Common myeloid progenitor, CD34-positive (primary cell): ENCODE measurements at regions not wholly inside any gene's neighbourhood (a gene's known extent, or its start where the extent isn't known, plus 50 kb on each side); places are given as distances from the start of the nearest gene placed in this dataset.
"Not testable (repeated sequence)": the region's sequence is repeated elsewhere in the genome, so short reads cannot be mapped to it uniquely, and the experiment has no call there.

Source experiments
- CTCF ChIA-PET: fragments of 350-600 bp; sonication (Branson Sonifier 250); formaldehyde crosslinking; loops from one replicate; lab custom pipeline; 2021; ENCODE audit warnings: antibody characterized with exemption; lab: Charles Lee
- POLR2A ChIA-PET: fragments of 350-600 bp; sonication (Branson Sonifier 250); formaldehyde crosslinking; loops from one replicate; lab custom pipeline; 2021; ENCODE audit warnings: antibody characterized with exemption; lab: Charles Lee
- DNase-seq, 3 donors: peaks; one replicate each; pipeline versions ENCODE4 v3.0.0 to v3.0.0-alpha.2; 2013
- H3K27ac ChIP-seq, 2 experiments: 1 replicate in 1 of 2; 2 replicates in 1 of 2; pipeline ENCODE4 v1.7.0; 2013; ENCODE audit warnings: inconsistent platforms in 2 of 2, low read length in 2 of 2, mild to moderate bottlenecking in 2 of 2, low read depth in 1 of 2, moderate library complexity in 1 of 2; ENCODE audit not compliant: severe bottlenecking in 2 of 2, insufficient read depth in 1 of 2, poor library complexity in 1 of 2
- H3K27me3 ChIP-seq, 5 experiments: replicated peaks in 2 of 5; 1 replicate in 3 of 5; 2 replicates in 2 of 5; pipeline versions ENCODE4 v1.6.1 to v1.7.0; 2013; ENCODE audit warnings: low read length in 4 of 5, mild to moderate bottlenecking in 2 of 5, moderate library complexity in 2 of 5, inconsistent platforms in 1 of 5; ENCODE audit not compliant: insufficient read depth in 5 of 5, control insufficient read depth in 4 of 5
- H3K36me3 ChIP-seq, 4 experiments: 1 replicate in 2 of 4; 2 replicates in 2 of 4; pipeline versions ENCODE4 v1.6.1 to v1.7.0; 2013; ENCODE audit warnings: low read length in 3 of 4, control low read depth in 1 of 4, mild to moderate bottlenecking in 1 of 4; ENCODE audit not compliant: control insufficient read depth in 4 of 4, insufficient read depth in 4 of 4
- H3K4me1 ChIP-seq, 4 experiments: 1 replicate in 3 of 4; 2 replicates in 1 of 4; pipeline versions ENCODE4 v1.6.1 to v1.7.1; 2013; ENCODE audit warnings: low read length in 3 of 4, mild to moderate bottlenecking in 3 of 4, control low read depth in 1 of 4, inconsistent platforms in 1 of 4, moderate library complexity in 1 of 4; ENCODE audit not compliant: control insufficient read depth in 4 of 4, insufficient read depth in 4 of 4; ENCODE audit errors: control extremely low read depth in 1 of 4
- H3K4me3 ChIP-seq, 7 experiments: 1 replicate in 4 of 7; 2 replicates in 3 of 7; pipeline versions ENCODE4 v1.5.1 to v1.7.0; 2013; ENCODE audit warnings: mild to moderate bottlenecking in 7 of 7, low read length in 6 of 7, moderate library complexity in 6 of 7, inconsistent platforms in 2 of 7, low read depth in 2 of 7, control low read depth in 1 of 7; ENCODE audit not compliant: insufficient read depth in 4 of 7, control insufficient read depth in 1 of 7; ENCODE audit errors: extremely low read depth in 1 of 7
- H3K9me3 ChIP-seq, 5 experiments: 1 replicate in 4 of 5; 2 replicates in 1 of 5; pipeline versions ENCODE4 v1.6.1 to v1.7.1; 2013; ENCODE audit warnings: low read length in 4 of 5, mild to moderate bottlenecking in 2 of 5, inconsistent platforms in 1 of 5, low read depth in 1 of 5, moderate library complexity in 1 of 5; ENCODE audit not compliant: control insufficient read depth in 4 of 5, insufficient read depth in 2 of 5; ENCODE audit errors: control extremely low read depth in 1 of 5
- WGBS: methylation state at CpG from one replicate; pipeline ENCODE4 v1.1.5; 2013; ENCODE audit not compliant: insufficient coverage; 5-methylcytosine and 5-hydroxymethylcytosine counted together

DNA sequence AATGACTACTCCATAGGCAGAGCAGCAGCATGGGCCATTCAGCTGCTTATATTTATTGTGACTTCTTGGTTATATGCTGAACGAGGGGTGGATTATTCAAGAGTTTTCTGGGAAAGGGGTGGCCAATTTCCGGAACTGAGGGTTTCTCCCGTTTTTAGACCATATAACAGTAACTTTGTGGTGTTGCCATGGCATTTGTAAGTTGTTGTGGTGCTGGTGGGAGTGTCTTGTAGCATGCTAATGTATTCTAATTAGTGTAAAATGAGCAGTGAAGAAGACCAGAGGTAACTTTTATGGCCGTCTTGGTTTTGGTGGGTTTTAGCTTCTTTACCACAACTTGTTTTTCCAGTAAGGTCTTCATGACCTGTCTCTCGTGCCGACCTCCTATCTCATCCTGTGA, 139.6 kb downstream of the KLF6 start:
- no peak overlapping the region for H3K4me3 ChIP-seq
- H3K36me3 ChIP-seq = no peaks in the 10 kb centered on the region
- H3K9me3 ChIP-seq = no peaks in the 10 kb centered on the region
- ChIA-PET POLR2A (no interaction called here), CTCF (interaction anchor here (0.7 kb wide), 1 partner anchor 22 kb away, joined by 3 read pairs; no protein-coding TSS in a partner anchor)
- 85% methylated on average over 2 of the region's 6 CpGs for WGBS
- DNase-seq = no peak
- no peaks in the 10 kb centered on the region for H3K27me3 ChIP-seq
- H3K27ac ChIP-seq = no peak overlapping the region
- H3K4me1 ChIP-seq = peaks cover 0 to 6% (median 2%) of the 10 kb centered on the region in 4 experiments

DNA sequence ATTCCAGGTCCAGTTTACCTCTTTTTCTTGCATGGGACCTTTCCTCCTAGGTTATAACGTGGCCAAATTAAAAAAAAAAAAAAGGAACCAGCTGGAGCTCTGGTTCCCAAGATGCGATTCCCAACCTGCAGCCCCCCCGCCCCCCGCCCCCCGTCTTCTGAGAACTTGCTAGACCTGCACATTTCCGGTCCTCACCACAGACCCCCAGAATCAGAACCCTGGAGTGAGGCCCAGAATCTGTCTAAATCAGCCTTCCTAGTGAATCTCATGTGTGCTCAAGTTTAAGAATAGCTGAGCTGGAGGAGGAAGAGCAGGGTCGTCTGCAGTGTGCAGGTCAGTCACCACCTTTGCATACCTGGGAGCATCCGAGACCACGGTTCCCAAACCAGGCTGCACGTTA, 144.2 kb downstream of the KLF6 start:
- WGBS = 38% methylated on average over 6 of the region's 10 CpGs
- no peaks in the 10 kb centered on the region for H3K36me3 ChIP-seq
- DNase-seq = peak; percentile 27 to 72 (median 63)
- H3K27me3 ChIP-seq = no peaks in the 10 kb centered on the region
- H3K4me3 ChIP-seq = peak overlapping the region in 1 of 7 experiments; percentile 4
- POLR2A ChIA-PET = interaction anchor here (0.6 kb wide), 1 partner anchor 305 kb away, joined by 3 read pairs; no protein-coding TSS in a partner anchor
- CTCF ChIA-PET = no interaction called here
- peaks cover 0 to 6% (median 2%) of the 10 kb centered on the region in 4 experiments for H3K4me1 ChIP-seq
- no peaks in the 10 kb centered on the region for H3K9me3 ChIP-seq
- no peak overlapping the region for H3K27ac ChIP-seq

DNA sequence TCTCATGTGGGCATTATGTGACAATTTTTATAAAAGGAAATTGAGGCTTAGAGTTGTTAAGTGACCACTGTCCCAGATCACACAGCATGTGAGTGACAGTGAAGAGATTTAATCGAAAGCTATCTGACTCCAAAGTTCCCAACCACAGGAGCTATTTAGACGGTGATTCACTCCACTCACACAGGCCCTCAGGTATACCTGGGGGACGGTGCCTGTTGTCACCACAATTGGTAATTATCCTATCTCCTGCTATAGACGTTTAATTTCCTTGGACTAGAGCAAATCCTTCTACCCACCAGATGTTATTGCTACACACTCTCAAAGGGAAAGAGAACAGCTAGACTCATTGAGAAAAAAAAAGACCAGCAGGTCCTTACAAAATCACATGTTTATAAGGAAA, 145.5 kb downstream of the KLF6 start:
- no peak overlapping the region for H3K27ac ChIP-seq
- H3K36me3 ChIP-seq = no peaks in the 10 kb centered on the region
- DNase-seq = no peak
- no peak overlapping the region for H3K4me3 ChIP-seq
- ChIA-PET CTCF (no interaction called here), POLR2A (no interaction called here)
- 90% methylated on average over 3 of the region's 4 CpGs for WGBS
- H3K4me1 ChIP-seq = peaks cover 0 to 6% (median 2%) of the 10 kb centered on the region in 4 experiments
- H3K27me3 ChIP-seq = no peaks in the 10 kb centered on the region
- H3K9me3 ChIP-seq = no peaks in the 10 kb centered on the region

DNA sequence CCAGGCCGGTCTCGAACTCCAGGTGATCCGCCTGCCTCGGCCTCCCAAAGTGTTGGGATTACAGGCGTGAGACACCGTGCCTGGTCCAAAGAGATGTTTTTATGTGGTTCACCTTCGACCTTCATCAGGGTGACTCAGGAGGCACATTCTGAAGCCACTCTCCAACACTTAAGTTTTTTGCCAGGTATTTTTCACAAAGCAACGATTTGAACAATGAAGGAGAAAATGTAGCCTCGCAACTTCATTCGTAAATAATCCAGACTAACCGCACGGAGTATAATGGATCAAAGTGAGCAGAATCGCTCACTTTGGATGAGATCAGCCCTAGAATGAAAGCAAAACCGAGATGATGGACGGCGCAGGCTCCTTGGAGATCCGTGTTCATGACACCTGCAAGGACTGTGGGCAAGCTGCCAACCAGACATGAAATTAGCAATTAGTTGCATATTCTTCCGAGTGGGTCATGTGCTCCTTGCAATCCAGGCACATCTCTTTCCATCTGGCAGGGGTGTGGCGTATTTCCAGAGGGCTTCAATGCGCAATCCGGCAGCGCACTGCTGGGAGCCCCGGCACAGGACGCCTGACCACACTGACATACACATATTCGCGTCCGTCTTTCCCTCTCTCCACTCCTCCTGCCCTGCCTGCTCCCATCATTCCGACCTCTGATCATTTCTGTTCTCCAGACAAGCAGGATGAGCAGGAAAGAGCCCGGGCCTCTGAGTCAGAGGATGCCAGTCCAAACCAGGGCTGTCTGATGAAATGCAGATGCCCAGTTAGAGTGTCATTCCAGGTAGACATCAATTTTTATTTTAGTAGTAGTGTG, 148.4 kb downstream of the KLF6 start:
- Histone ChIP-seq H3K9me3 (no peaks in the 10 kb centered on the region), H3K36me3 (no peaks in the 10 kb centered on the region), H3K4me1 (peaks cover 0 to 6% (median 2%) of the 10 kb centered on the region in 4 experiments), H3K27ac (no peak overlapping the region), H3K27me3 (no peaks in the 10 kb centered on the region), H3K4me3 (no peak overlapping the region)
- ChIA-PET CTCF (interaction anchor here (0.9 kb wide), 1 partner anchor 15 kb away, joined by 3 read pairs; no protein-coding TSS in a partner anchor), POLR2A (no interaction called here)
- WGBS = 98% methylated on average over 29 of the region's 29 CpGs
- no peak for DNase-seq

DNA sequence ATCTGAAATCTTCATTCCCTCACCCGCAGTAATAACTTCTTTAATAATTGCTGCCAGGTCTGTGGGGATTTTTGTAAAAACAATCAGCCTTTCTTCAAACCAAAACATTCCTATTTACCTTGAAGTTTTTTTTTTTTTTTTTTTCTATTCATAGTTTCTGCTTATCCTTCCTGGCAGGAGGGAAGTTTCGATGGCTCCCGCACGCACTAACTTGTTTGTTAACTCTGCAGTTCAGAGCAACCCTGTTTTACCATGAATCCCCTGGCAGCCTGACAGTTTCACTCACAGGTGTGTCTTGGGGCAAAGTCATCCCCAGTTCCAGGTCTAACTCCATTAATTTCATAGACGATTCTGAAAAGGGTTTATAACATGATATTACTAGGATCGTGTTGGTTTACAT, 149.3 kb downstream of the KLF6 start:
- no peak for DNase-seq
- Histone ChIP-seq H3K9me3 (no peaks in the 10 kb centered on the region), H3K4me3 (no peak overlapping the region), H3K27ac (no peak overlapping the region), H3K4me1 (no peaks in the 10 kb centered on the region), H3K27me3 (no peaks in the 10 kb centered on the region), H3K36me3 (no peaks in the 10 kb centered on the region)
- CTCF ChIA-PET = interaction anchor here (0.9 kb wide), 1 partner anchor 14 kb away, joined by 3 read pairs; no protein-coding TSS in a partner anchor
- WGBS = no CpG with 5 or more reads among the region's 6 CpGs
- POLR2A ChIA-PET = interaction anchor here (0.6 kb wide), 1 partner anchor 1139 kb away, joined by 3 read pairs; no protein-coding TSS in a partner anchor

DNA sequence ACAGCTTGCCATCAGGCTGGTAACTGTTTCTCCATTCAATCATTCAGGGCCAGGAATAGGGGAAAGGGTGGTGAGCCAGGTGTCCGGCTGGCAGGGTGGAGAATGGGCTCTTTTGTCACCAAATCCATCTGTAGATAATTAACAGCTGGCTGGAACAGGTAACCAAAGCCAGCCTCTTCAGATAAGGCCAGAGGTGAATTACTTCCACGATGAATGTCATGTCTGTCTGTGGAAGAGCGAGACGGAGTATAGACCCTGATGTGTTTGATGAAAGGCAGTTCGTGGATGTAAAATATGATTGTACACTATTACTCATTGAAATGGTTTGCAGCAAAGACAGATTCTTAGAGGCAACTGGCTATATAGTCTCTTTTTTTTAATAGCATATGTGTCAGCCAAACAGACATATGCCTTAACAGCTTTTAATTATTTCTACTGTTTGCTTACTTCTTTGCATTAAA, 149.8 kb downstream of the KLF6 start:
- CTCF ChIA-PET = interaction anchor here (0.9 kb wide), 1 partner anchor 14 kb away, joined by 3 read pairs; no protein-coding TSS in a partner anchor

DNA sequence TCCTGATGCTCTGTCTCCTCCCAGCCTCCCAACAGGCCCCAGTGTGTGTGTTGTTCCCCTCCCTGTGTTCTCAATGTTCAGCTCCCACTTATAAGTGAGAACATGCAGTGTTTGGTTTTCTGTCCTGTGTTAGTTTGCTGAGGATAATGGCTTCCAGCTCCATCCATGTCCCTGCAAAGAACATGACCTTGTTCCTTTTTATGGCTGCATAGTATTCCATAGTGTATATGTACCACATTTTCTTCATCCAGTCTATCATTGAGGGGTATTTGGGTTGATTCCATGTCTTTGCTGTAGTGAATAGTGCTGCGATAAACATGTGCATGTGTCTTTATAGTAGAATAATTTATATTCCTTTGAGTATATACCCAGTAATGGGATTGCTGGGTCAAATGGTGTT, 150.4 kb downstream of the KLF6 start:
- H3K36me3 ChIP-seq, DNase-seq, H3K27ac ChIP-seq, H3K4me1 ChIP-seq, H3K27me3 ChIP-seq, H3K9me3 ChIP-seq, CTCF ChIA-PET, POLR2A ChIA-PET, H3K4me3 ChIP-seq: not testable (repeated sequence)
- WGBS = no CpG with 5 or more reads among the region's 1 CpG

More for the DNA sequence above, 149.8 kb downstream of the KLF6 start:
- Histone ChIP-seq H3K36me3 (no peaks in the 10 kb centered on the region), H3K27ac (no peak overlapping the region), H3K9me3 (no peaks in the 10 kb centered on the region), H3K27me3 (no peaks in the 10 kb centered on the region), H3K4me1 (no peaks in the 10 kb centered on the region), H3K4me3 (no peak overlapping the region)
- no peak for DNase-seq
- POLR2A ChIA-PET = interaction anchor here (0.6 kb wide), 1 partner anchor 1140 kb away, joined by 3 read pairs; no protein-coding TSS in a partner anchor
- WGBS = 100% methylated on average over 3 of the region's 5 CpGs
